CD8-positive, alpha-beta memory T cell (primary cell): ENCODE measurements at regions not wholly inside any gene's neighbourhood (a gene's known extent, or its start where the extent isn't known, plus 50 kb on each side); places are given as distances from the start of the nearest gene placed in this dataset.

Source experiments
- CTCF ChIA-PET: fragments of 350-600 bp; sonication (Branson Sonifier 250); formaldehyde crosslinking; loops from one replicate; lab custom pipeline; 2021; ENCODE audit warnings: antibody characterized with exemption; lab: Charles Lee
- POLR2A ChIA-PET: fragments of 350-600 bp; sonication (Branson Sonifier 250); formaldehyde crosslinking; loops from one replicate; lab custom pipeline; 2021; ENCODE audit warnings: antibody characterized with exemption; lab: Charles Lee
- DNase-seq, 5 donors: peaks; one replicate each; pipeline versions ENCODE4 v3.0.0 to v3.0.0-alpha.2; 2020 to 2022; ENCODE audit warnings: mixed read lengths in 1 of 5
- H3K27ac ChIP-seq: one replicate; pipeline ENCODE4 v1.7.0; 2013; ENCODE audit warnings: low read depth, mild to moderate bottlenecking, low read length, moderate library complexity
- H3K27me3 ChIP-seq: 2 replicates; pipeline ENCODE4 v1.7.0; 2013; ENCODE audit warnings: low read length, mild to moderate bottlenecking; ENCODE audit not compliant: insufficient read depth, poor library complexity, severe bottlenecking
- H3K36me3 ChIP-seq: 2 replicates; pipeline ENCODE4 v1.7.0; 2013; ENCODE audit warnings: mild to moderate bottlenecking, low read length, moderate library complexity; ENCODE audit not compliant: insufficient read depth
- H3K4me1 ChIP-seq: 2 replicates; pipeline ENCODE4 v1.7.0; 2013; ENCODE audit warnings: mild to moderate bottlenecking, low read length, moderate library complexity; ENCODE audit not compliant: insufficient read depth
- H3K4me3 ChIP-seq: 2 replicates; pipeline ENCODE4 v1.7.0; 2013; ENCODE audit warnings: mild to moderate bottlenecking, low read length
- H3K9me3 ChIP-seq: 2 replicates; pipeline ENCODE4 v1.7.0; 2013; ENCODE audit warnings: mild to moderate bottlenecking, low read length
- H3K27ac Mint-ChIP-seq, 8 donors: one replicate each; pipeline ENCODE4 v1.8.0; 2020 to 2021; ENCODE audit warnings: mixed read lengths in 8 of 8, mild to moderate bottlenecking in 6 of 8, inconsistent platforms in 3 of 8, moderate library complexity in 3 of 8
- H3K27me3 Mint-ChIP-seq, 2 donors: one replicate each; pipeline ENCODE4 v1.8.0; 2020 to 2021; ENCODE audit warnings: mixed read lengths in 2 of 2, mild to moderate bottlenecking in 1 of 2, moderate library complexity in 1 of 2
- H3K36me3 Mint-ChIP-seq, 3 donors: one replicate each; pipeline ENCODE4 v1.8.0; 2020 to 2021; ENCODE audit warnings: mixed read lengths in 3 of 3, inconsistent platforms in 1 of 3, mild to moderate bottlenecking in 1 of 3
- H3K4me1 Mint-ChIP-seq, 3 donors: one replicate each; pipeline ENCODE4 v1.8.0; 2020 to 2021; ENCODE audit warnings: mixed read lengths in 3 of 3, inconsistent platforms in 1 of 3, mild to moderate bottlenecking in 1 of 3
- H3K4me3 Mint-ChIP-seq, 7 donors: one replicate each; pipeline ENCODE4 v1.8.0; 2020 to 2021; ENCODE audit warnings: mixed read lengths in 7 of 7, mild to moderate bottlenecking in 6 of 7, moderate library complexity in 4 of 7, inconsistent platforms in 2 of 7
- H3K9me3 Mint-ChIP-seq, 5 donors: one replicate each; pipeline ENCODE4 v1.8.0; 2020 to 2022; ENCODE audit warnings: mixed read lengths in 5 of 5, mild to moderate bottlenecking in 3 of 5, moderate library complexity in 2 of 5, inconsistent platforms in 1 of 5

DNA sequence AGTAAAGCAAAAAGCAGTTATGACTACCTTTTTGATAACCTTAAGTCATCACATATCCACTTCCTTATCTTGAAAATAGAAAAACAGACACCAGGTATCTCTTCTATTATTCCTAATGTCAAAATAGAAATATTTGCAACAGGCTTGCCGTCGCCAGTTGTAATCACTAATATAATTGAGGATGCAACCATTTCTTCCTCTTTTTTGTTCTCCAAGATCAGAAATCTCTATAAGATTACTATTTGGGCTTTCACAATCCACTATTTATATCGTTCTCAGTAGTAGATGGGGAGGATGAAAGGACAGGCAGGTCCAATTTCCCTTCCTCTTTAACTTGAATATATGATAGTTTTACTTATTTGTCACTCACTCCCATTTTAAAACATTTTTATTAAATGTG, 130.2 kb upstream of the HMGA2 start:
- no peaks in the 10 kb centered on the region for H3K36me3 ChIP-seq
- H3K27me3 Mint-ChIP-seq = no peaks in the 10 kb centered on the region
- no peaks in the 10 kb centered on the region for H3K36me3 Mint-ChIP-seq

DNA sequence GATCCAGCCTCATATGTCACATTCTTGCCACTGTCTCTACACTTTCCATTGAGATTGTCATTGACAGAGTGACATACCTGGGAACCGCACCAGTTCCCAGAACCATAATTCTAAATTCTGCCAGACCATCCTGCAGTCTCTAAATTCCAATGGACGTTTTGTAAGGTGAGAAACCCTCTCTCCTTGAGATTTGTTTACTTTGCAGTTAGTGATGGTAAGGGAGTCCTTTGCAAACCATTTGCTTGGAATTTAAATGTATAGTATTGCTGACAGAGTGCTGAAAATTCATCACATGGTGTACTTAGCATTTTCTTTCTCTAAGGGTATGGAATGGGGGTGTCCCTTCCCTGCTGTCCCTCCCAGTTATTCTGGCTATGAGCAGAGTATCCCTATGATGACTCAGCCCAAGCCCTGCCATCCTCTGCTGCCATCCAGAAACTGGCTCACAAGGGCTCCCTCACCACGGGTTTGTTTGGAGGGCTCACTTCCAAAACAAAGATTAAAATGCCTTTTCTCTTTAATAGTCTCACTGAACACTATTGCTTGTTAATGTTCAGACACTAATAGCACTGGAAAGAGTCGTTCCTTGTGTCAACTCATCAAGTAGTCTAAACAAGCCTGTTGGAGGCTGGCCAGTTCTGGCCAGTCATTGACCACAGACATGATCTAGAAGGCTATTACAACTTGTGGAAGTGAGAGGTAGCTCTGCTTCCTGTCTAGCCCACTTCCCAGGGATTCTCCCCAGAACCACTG, 129.0 kb upstream of the HMGA2 start:
- Mint-ChIP-seq H3K4me1 (no peaks in the 10 kb centered on the region), H3K9me3 (peaks cover 0 to 3% (median 0%) of the 10 kb centered on the region in 5 donors)
- POLR2A ChIA-PET = no interaction called here

More for the DNA sequence above, 130.2 kb upstream of the HMGA2 start:
- no peaks in the 10 kb centered on the region for H3K4me1 Mint-ChIP-seq
- H3K9me3 ChIP-seq = no peaks in the 10 kb centered on the region
- no peaks in the 10 kb centered on the region for H3K27me3 ChIP-seq
- H3K27ac ChIP-seq = no peak overlapping the region
- POLR2A ChIA-PET = no interaction called here
- no peak for DNase-seq
- CTCF ChIA-PET = no interaction called here
- H3K4me1 ChIP-seq = no peaks in the 10 kb centered on the region
- H3K4me3 Mint-ChIP-seq = no peak overlapping the region
- no peak overlapping the region for H3K27ac Mint-ChIP-seq
- H3K4me3 ChIP-seq = no peak overlapping the region
- H3K9me3 Mint-ChIP-seq = peaks cover 0 to 3% (median 0%) of the 10 kb centered on the region in 5 donors

DNA sequence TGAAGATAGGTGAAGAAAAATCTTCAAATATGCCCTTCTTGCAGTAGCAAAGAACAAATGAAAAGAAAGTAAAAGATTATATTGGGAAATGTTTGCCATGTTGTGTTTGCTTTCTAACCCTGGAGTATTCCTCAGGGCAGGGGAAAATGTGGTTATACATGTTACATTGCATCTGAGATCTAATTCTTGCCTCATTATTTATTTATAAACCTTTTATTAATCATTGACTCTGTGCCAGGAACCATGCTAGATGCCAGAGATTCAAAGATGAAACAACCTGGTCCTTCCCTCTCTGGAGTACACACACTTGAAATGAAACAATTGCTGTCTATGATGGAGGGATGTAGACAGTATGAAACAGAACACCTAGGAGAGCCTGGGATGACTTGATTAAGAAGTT, 128.1 kb upstream of the HMGA2 start:
- H3K4me1 ChIP-seq = no peaks in the 10 kb centered on the region
- no peak overlapping the region for H3K4me3 Mint-ChIP-seq
- no peak overlapping the region for H3K27ac Mint-ChIP-seq
- no peaks in the 10 kb centered on the region for H3K27me3 Mint-ChIP-seq
- ChIA-PET POLR2A (no interaction called here), CTCF (no interaction called here)
- H3K36me3 Mint-ChIP-seq = no peaks in the 10 kb centered on the region
- no peak overlapping the region for H3K4me3 ChIP-seq
- no peaks in the 10 kb centered on the region for H3K4me1 Mint-ChIP-seq
- H3K9me3 Mint-ChIP-seq = peaks cover 0 to 3% (median 0%) of the 10 kb centered on the region in 5 donors
- no peaks in the 10 kb centered on the region for H3K36me3 ChIP-seq
- H3K9me3 ChIP-seq = no peaks in the 10 kb centered on the region
- DNase-seq = no peak
- no peak overlapping the region for H3K27ac ChIP-seq
- no peaks in the 10 kb centered on the region for H3K27me3 ChIP-seq

More for the DNA sequence above, 129.0 kb upstream of the HMGA2 start:
- Histone ChIP-seq H3K4me1 (no peaks in the 10 kb centered on the region), H3K27me3 (no peaks in the 10 kb centered on the region), H3K36me3 (no peaks in the 10 kb centered on the region), H3K9me3 (no peaks in the 10 kb centered on the region), H3K27ac (no peak overlapping the region), H3K4me3 (no peak overlapping the region)
- no peak overlapping the region for H3K4me3 Mint-ChIP-seq
- CTCF ChIA-PET = no interaction called here
- no peaks in the 10 kb centered on the region for H3K27me3 Mint-ChIP-seq
- no peaks in the 10 kb centered on the region for H3K36me3 Mint-ChIP-seq
- no peak for DNase-seq
- no peak overlapping the region for H3K27ac Mint-ChIP-seq

DNA sequence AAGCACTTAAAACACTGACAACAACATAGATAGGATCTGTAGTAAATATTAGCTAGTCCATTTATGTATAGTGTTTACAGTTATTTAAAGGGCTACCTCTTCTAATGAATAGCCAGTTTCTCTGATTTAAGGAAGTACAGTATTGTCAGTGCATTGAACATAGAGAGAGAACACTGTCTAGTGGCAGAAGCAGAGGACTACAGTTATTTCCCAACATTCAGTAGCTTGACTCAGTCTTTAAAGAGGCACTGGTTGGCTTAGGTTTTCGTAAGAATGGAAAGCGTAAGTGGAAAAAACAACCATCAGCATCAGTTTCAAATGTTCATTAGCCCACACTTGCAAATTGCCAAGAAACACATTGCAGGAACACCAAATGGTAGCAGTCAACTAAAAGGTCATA, 125.0 kb upstream of the HMGA2 start:
- CTCF ChIA-PET = no interaction called here

DNA sequence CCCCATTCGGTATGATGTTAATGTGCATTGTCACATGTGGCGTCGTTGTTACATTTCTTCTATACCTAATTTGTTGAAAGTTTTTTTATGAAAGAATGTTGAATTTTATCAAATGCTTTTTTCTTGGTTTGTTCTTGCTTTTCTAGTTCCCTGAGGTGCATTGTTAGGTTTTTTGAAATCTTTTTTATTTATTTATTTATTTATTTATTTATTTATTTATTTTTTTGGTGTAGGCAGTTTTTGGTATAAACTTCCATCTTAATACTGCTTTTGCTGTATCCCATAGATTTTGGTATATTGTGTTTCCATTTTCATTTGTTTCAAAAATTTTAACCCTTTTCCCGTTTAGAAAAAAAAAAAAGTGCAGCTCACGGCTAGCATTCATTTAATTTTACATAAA, 121.1 kb upstream of the HMGA2 start:
- Mint-ChIP-seq H3K4me1 (no peaks in the 10 kb centered on the region), H3K27ac (no peak overlapping the region), H3K27me3 (peaks cover 2 to 3% of the 10 kb centered on the region in 2 donors), H3K9me3 (peaks cover 7 to 21% (median 19%) of the 10 kb centered on the region in 5 donors), H3K4me3 (no peak overlapping the region), H3K36me3 (no peaks in the 10 kb centered on the region)
- H3K27ac ChIP-seq = no peak overlapping the region
- H3K9me3 ChIP-seq = no peaks in the 10 kb centered on the region
- DNase-seq = no peak
- H3K27me3 ChIP-seq = no peaks in the 10 kb centered on the region
- POLR2A ChIA-PET = no interaction called here
- no peak overlapping the region for H3K4me3 ChIP-seq
- no peaks in the 10 kb centered on the region for H3K4me1 ChIP-seq
- H3K36me3 ChIP-seq = no peaks in the 10 kb centered on the region
- CTCF ChIA-PET = no interaction called here

More for the DNA sequence above, 125.0 kb upstream of the HMGA2 start:
- Histone ChIP-seq H3K27ac (no peak overlapping the region), H3K4me1 (no peaks in the 10 kb centered on the region), H3K27me3 (no peaks in the 10 kb centered on the region), H3K36me3 (no peaks in the 10 kb centered on the region), H3K4me3 (no peak overlapping the region), H3K9me3 (no peaks in the 10 kb centered on the region)
- Mint-ChIP-seq H3K27ac (no peak overlapping the region), H3K36me3 (no peaks in the 10 kb centered on the region), H3K4me3 (no peak overlapping the region), H3K27me3 (peaks cover 2 to 3% of the 10 kb centered on the region in 2 donors), H3K4me1 (no peaks in the 10 kb centered on the region), H3K9me3 (peaks cover 0 to 6% (median 3%) of the 10 kb centered on the region in 5 donors)
- DNase-seq = no peak
- POLR2A ChIA-PET = interaction anchor here (0.6 kb wide), 1 partner anchor 157 kb away, joined by 4 read pairs; no protein-coding TSS in a partner anchor

DNA sequence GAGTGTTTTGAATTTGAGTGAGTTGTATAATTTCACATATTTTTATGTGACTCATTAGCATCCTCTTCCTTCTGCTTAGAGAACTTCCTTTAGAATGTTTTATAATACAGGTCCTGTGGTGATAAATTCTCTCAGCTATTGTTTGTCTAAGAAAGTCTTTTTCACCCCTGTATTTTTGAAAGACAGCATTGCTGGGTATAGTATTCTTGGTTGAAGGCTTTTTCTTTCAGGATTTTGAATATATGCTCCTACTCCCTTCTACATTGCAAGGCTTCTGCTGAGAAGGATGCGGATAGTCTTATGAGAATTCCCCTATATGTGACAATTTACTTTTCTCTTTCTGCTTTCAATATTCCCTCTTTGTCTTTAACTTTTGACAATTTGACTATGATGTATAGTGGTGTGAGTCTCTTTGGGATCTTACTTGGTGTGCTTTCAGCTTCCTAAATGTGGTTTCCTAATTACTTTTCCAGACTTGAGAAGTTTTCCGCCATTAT, 118.9 kb upstream of the HMGA2 start:
- Histone ChIP-seq H3K27ac (no peak overlapping the region), H3K36me3 (no peaks in the 10 kb centered on the region), H3K27me3 (no peaks in the 10 kb centered on the region), H3K9me3 (no peaks in the 10 kb centered on the region), H3K4me1 (no peaks in the 10 kb centered on the region), H3K4me3 (no peak overlapping the region)
- H3K27me3 Mint-ChIP-seq = peaks cover 2 to 6% of the 10 kb centered on the region in 2 donors
- CTCF ChIA-PET = interaction anchor here (0.9 kb wide), 1 partner anchor 9 kb away, joined by 3 read pairs; no protein-coding TSS in a partner anchor
- peaks cover 7 to 21% (median 19%) of the 10 kb centered on the region in 5 donors for H3K9me3 Mint-ChIP-seq
- POLR2A ChIA-PET = no interaction called here
- DNase-seq = no peak
- H3K4me1 Mint-ChIP-seq = no peaks in the 10 kb centered on the region
- no peak overlapping the region for H3K27ac Mint-ChIP-seq
- H3K4me3 Mint-ChIP-seq = no peak overlapping the region
- H3K36me3 Mint-ChIP-seq = no peaks in the 10 kb centered on the region

DNA sequence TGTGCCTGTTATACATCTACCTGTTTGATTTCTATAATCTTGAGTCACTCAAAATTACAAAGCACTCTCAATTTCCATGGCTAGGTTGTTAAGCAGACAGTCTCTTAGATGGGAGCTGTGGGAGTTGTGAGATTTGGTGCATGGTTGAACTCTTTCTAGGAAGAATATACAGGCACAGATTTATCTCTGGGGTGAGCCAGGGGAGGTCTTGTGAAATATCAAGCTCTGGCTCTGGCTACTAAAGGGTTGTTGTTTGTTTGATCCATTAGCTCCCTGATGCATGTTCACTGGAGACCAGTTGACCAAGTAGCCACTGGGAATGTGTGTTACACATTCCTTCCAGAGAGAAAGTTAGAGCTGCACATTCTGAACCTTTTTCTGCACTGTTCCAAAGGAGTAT, 117.2 kb upstream of the HMGA2 start:
- H3K36me3 Mint-ChIP-seq = no peaks in the 10 kb centered on the region
- no peak overlapping the region for H3K27ac Mint-ChIP-seq
- DNase-seq = no peak
- CTCF ChIA-PET = no interaction called here
- no peak overlapping the region for H3K4me3 Mint-ChIP-seq
- POLR2A ChIA-PET = no interaction called here
- no peaks in the 10 kb centered on the region for H3K9me3 ChIP-seq
- peaks cover 2 to 10% of the 10 kb centered on the region in 2 donors for H3K27me3 Mint-ChIP-seq
- no peak overlapping the region for H3K4me3 ChIP-seq
- peaks cover 7 to 21% (median 19%) of the 10 kb centered on the region in 5 donors for H3K9me3 Mint-ChIP-seq
- no peaks in the 10 kb centered on the region for H3K27me3 ChIP-seq
- no peak overlapping the region for H3K27ac ChIP-seq
- no peaks in the 10 kb centered on the region for H3K4me1 Mint-ChIP-seq
- H3K36me3 ChIP-seq = no peaks in the 10 kb centered on the region
- H3K4me1 ChIP-seq = no peaks in the 10 kb centered on the region

DNA sequence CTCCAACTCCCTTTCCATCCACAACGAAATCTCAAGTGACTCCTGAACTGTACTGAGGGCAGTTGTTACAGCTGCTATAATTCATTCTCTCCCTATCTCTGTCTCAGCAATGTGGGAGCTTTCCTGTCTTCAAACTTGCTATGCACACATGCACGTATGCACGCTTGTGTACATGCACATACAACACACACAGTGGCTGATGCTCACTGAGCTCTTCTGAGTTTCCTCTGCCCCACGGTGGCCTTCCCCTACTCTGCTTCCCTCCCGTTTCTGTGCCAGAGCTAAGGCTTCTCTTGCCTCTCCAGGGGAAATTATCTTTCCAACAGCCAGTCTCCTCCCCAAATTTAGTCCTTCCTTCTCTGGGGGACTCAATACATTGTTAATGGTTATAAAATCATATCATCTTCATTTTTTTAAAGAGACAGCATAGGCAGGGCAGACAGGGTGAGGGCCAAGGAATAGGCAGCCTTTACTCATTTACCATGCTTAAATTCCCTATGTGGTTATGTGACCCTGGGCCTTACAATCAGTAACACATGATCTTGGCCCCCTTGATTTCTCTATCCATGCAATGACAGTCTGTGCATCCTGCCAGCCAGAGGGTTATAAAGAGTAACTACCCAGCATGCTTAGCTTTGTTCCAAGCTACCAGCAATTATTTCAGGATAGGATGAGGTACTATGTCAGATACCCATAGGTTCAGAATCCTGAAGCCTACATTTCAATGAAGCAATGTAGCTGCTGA, 111.9 kb upstream of the HMGA2 start:
- H3K27me3 ChIP-seq = no peaks in the 10 kb centered on the region
- POLR2A ChIA-PET = no interaction called here
- CTCF ChIA-PET = no interaction called here

More for the DNA sequence above, 111.9 kb upstream of the HMGA2 start:
- Histone ChIP-seq H3K27ac (no peak overlapping the region), H3K4me3 (no peak overlapping the region), H3K4me1 (no peaks in the 10 kb centered on the region), H3K36me3 (no peaks in the 10 kb centered on the region), H3K9me3 (no peaks in the 10 kb centered on the region)
- peaks cover 2 to 6% of the 10 kb centered on the region in 2 donors for H3K27me3 Mint-ChIP-seq
- no peaks in the 10 kb centered on the region for H3K4me1 Mint-ChIP-seq
- DNase-seq = no peak
- no peaks in the 10 kb centered on the region for H3K36me3 Mint-ChIP-seq
- H3K4me3 Mint-ChIP-seq = no peak overlapping the region
- peaks cover 0 to 2% (median 0%) of the 10 kb centered on the region in 5 donors for H3K9me3 Mint-ChIP-seq
- H3K27ac Mint-ChIP-seq = no peak overlapping the region
